ENCODE measurements at regions not wholly inside any gene's neighbourhood (a gene's known extent, or its start where the extent isn't known, plus 50 kb on each side); places are given as distances from the start of the nearest gene placed in this dataset.

GRCh38 chr7:153472516-153472915, 579.7 kb upstream of the DPP6 start:
- no peak for DNase-seq

DNA sequence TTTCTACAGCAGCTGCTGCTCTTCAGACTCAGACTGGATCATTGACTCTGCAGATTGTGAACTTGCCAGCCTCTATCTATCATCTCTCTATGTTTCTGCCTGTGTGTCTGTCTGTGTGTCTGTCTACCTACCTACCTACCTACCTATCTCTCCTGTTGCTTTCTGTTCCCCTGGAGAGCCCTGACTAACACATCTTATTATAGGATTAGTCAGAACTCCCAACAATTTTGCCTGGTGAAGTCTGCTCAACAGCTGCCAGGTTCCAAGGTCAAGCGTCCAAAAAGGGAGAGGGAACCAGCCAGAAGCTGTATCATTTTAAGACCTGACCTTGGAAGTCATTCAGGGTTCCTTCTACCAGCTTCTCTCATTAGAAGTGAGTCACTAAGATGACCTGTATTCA, 579.0 kb upstream of the DPP6 start:
- DNase-seq = no peak

- DNase-seq = no peak
Measured at GRCh38 chr7:153475239-153475638, 577.0 kb upstream of the DPP6 start.

DNA sequence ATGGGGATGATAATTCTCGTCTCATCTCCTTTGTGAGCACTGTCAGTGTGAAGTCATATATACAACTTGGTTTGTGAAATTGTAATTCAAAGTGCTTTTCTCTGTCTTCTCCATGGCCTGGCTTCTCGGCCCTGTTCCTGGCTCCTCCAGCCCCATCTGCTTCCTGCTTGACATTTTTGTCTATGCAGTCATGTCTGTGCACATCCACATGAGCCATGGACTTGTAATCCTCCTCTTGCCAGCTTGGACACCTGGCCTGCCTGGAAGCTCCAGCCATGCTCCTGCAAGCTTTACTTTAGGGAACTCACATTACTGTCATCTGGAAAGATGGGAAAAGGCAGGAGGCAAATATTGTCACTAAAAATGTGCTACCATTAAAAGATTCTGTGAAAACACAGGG, 576.0 kb upstream of the DPP6 start:
- DNase-seq = no peak

DNA sequence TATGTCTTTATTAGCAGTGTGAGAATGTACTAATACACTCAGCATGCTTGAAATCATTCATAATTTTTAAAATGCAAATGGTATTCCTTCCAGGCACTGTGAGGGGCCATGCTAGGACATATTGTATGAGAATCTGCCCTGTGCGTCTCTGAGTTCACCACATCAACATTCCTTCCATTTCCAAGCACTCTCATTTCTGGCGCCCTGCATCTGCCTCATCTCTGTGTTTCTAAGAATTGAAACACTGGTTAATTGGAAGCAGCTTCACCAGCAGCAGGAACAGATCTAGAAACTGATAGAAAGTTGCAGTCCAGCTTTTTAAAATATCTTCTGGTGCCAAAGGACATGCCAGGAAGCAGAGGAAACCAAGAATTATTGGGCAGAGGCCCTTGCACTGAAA, 555.9 kb upstream of the DPP6 start:
- DNase-seq = no peak

GRCh38 chr7:153503093-153503492, 549.1 kb upstream of the DPP6 start:
- no peak for DNase-seq

DNA sequence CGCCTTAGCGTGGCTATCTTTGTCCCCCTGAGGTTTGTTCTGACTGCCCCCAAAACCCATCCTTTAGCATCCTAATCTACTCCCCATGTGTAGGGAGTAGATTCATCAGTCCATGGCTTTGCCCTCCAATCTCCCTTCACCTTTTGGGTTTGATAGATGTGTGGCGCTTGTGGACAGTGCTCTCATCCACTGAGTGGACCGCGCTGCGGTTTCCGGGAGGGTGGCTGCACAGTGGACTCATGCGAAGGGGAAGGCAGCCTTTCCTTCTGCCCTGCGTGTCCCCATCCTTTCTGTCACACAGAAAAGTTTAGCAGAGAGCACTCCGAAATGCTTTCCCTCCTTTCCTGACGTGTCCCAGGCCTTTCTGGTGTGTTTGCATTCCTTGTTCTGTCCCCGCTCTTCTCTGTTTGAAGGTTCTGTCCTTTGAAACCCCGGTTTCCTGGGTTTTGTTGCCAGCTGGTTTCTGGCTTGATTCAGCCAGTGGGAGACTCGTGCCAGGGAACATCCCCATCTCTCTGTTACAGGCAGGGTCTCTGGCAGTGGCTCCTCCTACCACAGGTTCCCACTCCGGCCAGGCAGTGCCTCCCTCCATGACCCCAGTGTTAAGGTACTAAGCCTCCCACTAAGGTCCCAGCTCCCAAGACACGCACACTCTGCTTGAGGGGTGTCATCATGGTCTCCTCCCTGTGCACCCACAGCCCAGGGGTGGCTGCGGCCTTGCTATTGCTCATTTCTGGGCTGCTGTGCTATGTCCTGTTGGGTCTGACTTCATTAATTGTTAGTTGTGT, 547.7 kb upstream of the DPP6 start:
- no peak for DNase-seq

DNA sequence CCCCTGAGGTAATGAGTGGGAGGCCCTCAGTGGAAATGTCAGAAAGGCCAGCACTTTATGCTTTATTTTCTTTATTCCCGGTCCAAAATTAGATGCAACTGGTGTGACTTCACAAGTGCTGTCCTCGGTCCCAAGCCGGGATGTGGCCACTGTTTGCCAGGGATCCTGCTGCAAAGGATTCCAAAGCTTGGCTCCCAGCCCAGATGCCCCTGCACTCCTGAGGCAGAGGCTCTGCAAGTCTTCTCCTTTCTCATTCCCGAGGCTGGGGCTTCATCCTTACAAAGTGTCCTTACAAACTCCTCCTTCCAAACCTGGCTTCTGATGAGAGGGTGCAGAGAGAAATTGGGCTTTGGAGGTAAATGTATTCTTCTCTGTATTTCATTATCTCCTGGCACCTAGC, 544.3 kb upstream of the DPP6 start:
- no peak for DNase-seq

- no peak for DNase-seq
Measured at GRCh38 chr7:153509768-153510167, 542.4 kb upstream of the DPP6 start.

GRCh38 chr7:153510674-153511073, 541.5 kb upstream of the DPP6 start:
- no peak for DNase-seq

DNA sequence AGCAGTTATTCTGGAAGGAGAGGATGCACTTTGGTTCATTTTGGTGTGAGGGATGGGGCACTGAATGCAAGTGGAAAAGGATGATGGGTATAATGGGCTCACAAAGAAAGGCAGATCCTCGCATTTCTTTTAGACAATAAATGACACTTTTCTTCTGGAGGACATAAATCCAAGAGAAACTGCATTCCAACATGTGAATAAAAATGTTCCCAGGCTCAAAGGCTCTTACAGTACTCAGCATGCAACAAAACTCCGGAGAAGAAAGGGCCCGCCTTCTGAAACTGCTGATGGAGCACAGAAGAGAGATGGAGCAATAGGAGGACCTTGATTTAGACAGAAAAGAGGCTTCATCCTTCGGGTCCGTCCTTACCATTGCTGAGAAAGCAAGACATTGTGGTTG, 538.2 kb upstream of the DPP6 start:
- no peak for DNase-seq

- DNase-seq = no peak
Measured at GRCh38 chr7:153515359-153515758, 536.8 kb upstream of the DPP6 start.

DNA sequence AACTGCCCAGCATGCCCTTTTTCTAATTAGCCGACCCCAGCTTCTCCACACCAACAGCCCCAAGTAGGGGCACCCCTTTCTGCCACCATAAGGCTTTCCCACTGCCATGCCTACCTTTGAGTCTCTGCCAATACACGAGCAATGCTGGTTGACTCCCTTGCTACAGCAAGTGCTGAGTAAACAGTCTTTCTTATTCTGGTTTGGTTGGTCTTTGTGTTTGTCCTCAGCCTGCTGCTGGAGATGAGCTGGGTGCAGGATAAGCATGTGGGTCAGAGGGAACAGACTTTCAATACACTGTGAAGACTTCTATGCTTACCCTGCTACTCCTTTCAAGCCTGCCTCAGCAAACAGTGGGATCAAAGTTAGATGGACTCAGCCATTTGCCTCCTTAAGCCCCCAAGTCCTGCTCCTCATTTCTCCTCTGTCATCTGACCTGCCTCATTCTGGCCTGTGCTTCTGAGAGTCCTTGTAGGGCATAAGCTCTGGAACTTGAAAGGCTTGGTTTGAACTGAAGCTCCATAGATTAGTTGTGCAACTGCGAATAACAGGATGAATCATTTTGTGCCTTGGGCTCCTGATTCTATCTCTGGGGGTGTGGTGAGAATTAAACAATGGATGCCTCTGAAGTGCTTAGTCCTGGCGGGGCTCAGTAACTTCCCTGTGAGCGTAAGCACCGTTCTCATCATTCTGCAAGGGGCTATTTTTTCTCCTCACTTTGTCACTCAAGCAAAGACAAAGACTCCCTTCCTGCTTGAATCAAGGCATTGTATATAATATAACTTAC, 533.8 kb upstream of the DPP6 start:
- DNase-seq = no peak

DNA sequence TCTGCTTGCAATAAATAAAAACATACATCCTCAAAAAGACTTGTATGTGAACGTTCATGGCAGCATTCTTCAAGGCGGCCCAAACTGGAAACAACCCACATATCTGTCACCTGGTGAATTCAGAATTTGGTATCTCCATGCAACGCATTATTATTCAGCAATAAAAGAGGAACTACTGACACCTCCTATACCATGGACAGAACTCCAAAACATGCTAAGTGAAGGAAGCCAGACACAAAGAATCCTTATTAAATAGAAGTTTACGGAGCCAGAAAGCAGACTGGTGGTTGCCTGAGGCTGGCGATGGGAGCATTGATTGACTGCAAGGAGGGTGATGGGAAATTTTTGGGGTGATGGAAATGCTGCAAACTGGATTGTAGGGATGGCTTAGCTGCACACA, 530.8 kb upstream of the DPP6 start:
- DNase-seq = no peak

DNA sequence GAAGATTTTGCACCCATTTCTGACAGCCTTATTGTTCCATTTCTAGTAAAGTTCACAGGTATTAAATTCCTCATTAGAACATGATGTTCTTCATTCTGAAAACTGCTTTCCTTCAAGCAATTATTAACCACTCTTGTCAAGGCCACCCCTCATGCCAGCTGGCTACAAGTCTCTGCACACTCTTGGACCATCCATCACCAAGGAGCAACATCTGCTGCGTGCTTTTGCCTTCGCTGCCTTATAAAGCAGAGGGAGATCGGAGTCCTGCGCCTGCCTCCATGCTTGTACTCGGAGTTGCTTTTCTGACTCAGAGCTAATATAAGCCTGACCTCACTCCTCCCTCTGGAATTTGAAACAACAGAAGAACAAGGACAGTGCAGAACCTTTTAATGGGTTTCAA, 529.9 kb upstream of the DPP6 start:
- no peak for DNase-seq

DNA sequence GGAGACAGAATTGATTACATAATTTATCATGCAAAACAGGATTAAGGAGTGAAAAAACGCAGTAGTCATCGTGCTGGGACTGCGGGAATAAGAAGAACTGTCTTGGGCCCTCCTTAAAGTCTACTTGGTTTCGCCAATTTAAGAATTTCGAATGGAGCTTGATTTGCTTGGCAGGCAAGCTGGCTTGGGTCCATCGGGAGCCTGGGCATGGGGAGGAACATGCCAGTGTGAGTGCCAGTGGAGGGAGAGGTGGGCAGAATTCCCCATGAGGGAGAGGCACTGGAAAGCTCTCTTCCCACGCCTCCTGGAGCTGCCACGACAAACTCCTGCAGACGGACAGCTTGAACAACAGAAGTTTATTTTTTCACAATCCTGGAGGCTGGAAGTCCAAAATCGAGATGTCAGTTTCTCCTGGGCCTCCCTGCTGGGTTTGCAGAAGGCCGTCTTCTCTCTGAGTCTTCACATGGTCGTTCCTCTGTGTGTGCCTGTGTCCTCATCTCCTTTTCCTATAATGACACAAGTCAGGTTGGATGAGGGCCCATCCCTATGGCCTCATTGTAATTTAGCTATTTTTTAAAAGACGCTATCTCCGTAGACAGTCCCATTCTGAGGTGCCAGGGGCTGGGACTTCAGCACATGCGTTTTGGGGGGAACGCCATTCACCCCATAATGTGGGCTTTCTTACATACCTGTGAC, 528.7 kb upstream of the DPP6 start:
- no peak for DNase-seq

DNA sequence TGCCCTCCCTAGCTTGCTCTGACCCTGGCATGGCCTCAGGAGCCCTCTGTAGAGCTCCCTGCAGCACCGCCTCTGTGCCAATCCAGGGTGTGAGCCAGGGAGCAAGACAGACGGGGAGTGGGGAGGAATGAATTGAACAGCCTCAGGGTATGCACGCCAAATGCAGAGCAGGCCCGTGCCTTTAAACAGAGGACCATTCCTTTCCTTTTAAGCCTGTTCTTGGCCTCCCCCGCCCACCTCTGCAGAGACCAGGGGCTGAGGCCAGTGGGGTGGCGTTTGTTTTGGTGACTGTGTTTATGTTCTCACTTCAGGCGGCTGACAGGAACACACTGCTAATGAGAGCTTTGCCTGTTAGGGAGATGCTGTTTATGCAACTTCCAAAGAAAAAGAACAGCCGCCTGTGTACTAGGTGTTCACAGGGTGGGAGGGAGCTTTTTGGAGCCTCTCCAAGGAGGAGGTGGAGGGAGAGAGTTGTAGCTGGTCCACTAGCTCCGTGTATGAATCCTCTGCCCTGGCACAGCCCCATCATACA, 528.1 kb upstream of the DPP6 start:
- DNase-seq = no peak

DNA sequence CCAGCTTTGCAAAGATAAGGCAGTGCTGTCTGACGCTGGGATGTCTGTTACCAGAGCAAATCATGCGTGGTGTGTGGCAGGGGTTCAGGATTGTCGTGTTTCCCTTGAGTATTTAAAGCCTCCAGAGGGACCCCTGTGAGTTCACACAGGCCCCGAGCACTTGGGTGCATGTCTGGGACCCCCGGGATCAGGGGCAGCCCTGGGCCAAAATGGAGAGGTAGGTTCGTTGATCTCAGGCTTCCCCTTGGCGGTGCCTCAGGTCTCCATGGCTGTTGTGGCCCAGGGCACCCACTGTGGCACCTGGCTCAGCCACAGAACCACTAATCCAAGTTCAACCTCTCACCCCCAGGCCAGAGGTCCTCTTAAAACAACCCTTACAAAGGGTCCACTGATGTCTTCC, 523.1 kb upstream of the DPP6 start:
- DNase-seq = no peak

- DNase-seq = no peak
Measured at GRCh38 chr7:153529651-153530165, 522.5 kb upstream of the DPP6 start.

- DNase-seq = no peak
Measured at GRCh38 chr7:153530441-153530840, 521.8 kb upstream of the DPP6 start.

DNA sequence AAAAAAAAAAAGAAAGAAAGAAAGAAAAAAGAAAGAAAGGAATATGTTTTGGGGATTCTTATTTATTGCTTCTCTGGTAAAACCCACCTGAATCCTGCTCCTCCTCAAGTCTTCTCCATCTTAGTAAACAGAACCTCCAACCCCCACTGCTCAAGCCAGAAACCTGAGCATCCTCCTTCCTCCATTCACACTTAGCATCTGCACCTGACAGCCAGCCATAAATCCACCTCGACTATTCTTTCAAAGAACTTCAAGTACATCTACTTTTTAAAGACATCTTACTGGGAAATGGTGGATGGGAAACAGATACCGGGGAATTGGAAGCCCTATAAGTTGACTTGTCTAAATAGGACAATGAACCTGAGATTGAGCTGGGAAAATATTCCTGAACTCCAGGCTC, 519.9 kb upstream of the DPP6 start:
- DNase-seq = no peak

DNA sequence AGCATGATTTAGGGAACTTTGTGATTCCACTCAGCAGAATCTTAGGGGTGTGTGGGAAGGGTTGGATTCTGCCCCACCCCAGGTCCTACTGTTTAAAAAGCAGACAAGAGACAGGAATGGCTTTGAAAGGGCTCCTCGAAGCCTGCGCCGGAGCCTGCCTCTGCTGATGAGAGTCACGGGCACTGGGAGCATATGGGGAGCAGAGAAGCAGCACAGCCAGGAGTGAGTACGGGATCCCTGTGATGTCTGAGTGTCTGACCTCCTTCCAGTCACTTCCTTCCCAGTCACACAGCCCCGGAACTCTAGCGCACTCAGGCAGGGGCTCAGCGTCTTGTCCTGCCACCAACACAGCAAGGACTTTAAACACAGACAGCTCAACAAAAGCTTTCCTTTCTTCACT, 514.9 kb upstream of the DPP6 start:
- no peak for DNase-seq

DNA sequence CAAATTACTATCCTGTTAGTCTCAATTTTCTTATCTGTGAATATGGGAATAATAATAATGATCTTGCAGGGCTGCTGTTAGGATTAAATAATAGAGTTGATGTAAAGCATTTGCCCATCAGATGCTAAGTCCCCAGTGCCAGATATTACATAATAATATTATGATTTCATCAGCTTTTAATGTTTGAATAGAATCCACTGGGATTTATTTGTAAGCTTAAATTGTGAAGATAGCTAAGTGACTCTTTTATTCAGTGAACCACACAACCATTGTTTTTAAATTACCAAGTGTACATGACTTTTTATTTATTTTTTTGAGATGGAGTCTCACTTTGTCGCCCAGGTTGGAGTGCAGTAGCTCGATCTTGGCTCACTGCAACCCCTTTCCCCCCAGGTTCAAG, 510.3 kb upstream of the DPP6 start:
- DNase-seq = no peak

GRCh38 chr7:153543232-153543631, 509.0 kb upstream of the DPP6 start:
- DNase-seq = no peak
